Tibial nerve (tissue), 4 donors: ENCODE measurements at regions not wholly inside any gene's neighbourhood (a gene's known extent, or its start where the extent isn't known, plus 50 kb on each side); places are given as distances from the start of the nearest gene placed in this dataset.

Source experiments
- EP300 ChIP-seq, 2 donors: sonication (generic); formaldehyde crosslinking; IDR thresholded peaks; one replicate each; pipeline ENCODE4 v1.6.1; 2017; ENCODE audit warnings: antibody characterized with exemption in 2 of 2, mild to moderate bottlenecking in 1 of 2
- POLR2A ChIP-seq, 2 donors: fragments of 450-650 bp; IDR thresholded peaks; one replicate each; pipeline ENCODE4 v1.6.1; 2017; ENCODE audit warnings: antibody characterized with exemption in 2 of 2, mild to moderate bottlenecking in 2 of 2, moderate library complexity in 2 of 2
- TF ChIP-seq, protein P1 (sequence below), 5 experiments: fragments of 200-600 bp in 3 of 5; fragments of 450-650 bp in 2 of 5; sonication (generic) in 3 of 5; IDR thresholded peaks; one replicate each; pipeline ENCODE4 v1.5.1; 2016 to 2019; ENCODE audit warnings: antibody characterized with exemption in 5 of 5, mild to moderate bottlenecking in 3 of 5, moderate library complexity in 2 of 5

DNA sequence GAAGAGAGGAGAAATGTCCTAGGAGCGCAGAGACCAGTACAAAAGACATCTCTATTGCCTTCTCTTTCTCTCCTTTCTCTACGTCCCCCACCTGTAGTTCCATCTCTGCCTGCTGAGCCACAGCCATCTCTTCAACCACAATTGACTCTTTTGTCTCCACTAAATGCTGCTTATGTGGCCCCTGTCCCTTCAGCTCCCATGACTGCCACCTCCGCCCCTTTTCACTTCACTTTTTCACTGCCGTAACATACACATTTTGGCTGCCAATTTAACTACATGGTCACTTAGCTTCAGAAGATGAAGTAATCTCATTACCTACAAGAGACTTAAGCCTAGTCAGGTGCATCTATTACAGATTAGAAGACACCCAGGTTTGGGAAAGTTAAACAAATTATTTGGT lies 81.9 kb downstream of the MZT1 start:
- TF ChIP-seq EP300 (IDR thresholded peaks at IDR 0.05) (no peak), POLR2A (IDR thresholded peaks at IDR 0.05) (no peak)
- TF ChIP-seq, protein P1, sequence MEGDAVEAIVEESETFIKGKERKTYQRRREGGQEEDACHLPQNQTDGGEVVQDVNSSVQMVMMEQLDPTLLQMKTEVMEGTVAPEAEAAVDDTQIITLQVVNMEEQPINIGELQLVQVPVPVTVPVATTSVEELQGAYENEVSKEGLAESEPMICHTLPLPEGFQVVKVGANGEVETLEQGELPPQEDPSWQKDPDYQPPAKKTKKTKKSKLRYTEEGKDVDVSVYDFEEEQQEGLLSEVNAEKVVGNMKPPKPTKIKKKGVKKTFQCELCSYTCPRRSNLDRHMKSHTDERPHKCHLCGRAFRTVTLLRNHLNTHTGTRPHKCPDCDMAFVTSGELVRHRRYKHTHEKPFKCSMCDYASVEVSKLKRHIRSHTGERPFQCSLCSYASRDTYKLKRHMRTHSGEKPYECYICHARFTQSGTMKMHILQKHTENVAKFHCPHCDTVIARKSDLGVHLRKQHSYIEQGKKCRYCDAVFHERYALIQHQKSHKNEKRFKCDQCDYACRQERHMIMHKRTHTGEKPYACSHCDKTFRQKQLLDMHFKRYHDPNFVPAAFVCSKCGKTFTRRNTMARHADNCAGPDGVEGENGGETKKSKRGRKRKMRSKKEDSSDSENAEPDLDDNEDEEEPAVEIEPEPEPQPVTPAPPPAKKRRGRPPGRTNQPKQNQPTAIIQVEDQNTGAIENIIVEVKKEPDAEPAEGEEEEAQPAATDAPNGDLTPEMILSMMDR (IDR thresholded peaks at IDR 0.05): no peak
